Muscle of leg (tissue), 3 donors: ENCODE measurements at regions not wholly inside any gene's neighbourhood (a gene's known extent, or its start where the extent isn't known, plus 50 kb on each side); places are given as distances from the start of the nearest gene placed in this dataset.

ENCODE experiments used
- DNase-seq: peaks from one replicate; pipeline ENCODE4 v3.0.0; 2013
- H3K27ac ChIP-seq: one replicate; pipeline ENCODE4 v1.5.1; 2013; ENCODE audit warnings: mild to moderate bottlenecking, low read length, control low read depth
- H3K27me3 ChIP-seq: one replicate; pipeline ENCODE4 v1.6.1; 2013; ENCODE audit warnings: low read length; ENCODE audit not compliant: control insufficient read depth, insufficient read depth
- H3K36me3 ChIP-seq: one replicate; pipeline ENCODE4 v1.6.1; 2013; ENCODE audit warnings: low read length; ENCODE audit not compliant: control insufficient read depth, insufficient read depth
- H3K4me1 ChIP-seq: one replicate; pipeline ENCODE4 v1.6.1; 2013; ENCODE audit warnings: low read length; ENCODE audit not compliant: control insufficient read depth, insufficient read depth
- H3K4me3 ChIP-seq: one replicate; pipeline ENCODE4 v1.5.1; 2013; ENCODE audit warnings: low read length, control low read depth
- H3K9me3 ChIP-seq: replicated peaks from 2 replicates; pipeline ENCODE4 v1.6.1; 2013; ENCODE audit warnings: low read depth, low read length; ENCODE audit not compliant: control insufficient read depth
- WGBS: methylation state at CpG from one replicate; pipeline ENCODE4 v1.1.5; 2013; ENCODE audit warnings: missing lambda C conversion rate; ENCODE audit not compliant: insufficient coverage; 5-methylcytosine and 5-hydroxymethylcytosine counted together

DNA sequence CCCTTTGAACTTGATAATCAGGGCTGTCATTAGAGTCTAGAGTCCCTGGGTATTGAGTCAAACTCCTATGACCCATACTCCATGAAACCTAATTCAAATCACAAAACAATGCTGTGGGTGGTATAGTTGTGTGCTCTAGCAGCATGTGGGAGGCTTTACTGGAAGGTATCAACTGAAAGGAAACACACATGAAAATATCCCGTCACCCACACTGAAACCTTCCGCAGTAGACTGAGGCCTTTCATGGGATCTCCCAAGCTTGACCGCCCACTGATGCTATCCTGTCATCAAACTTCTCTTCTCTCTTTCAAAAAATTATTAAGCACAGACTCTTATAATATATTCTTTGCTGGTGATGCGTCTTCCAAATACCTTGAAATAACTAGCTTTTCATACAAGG, 569.1 kb upstream of the MEF2C start:
- no peak overlapping the region for H3K4me3 ChIP-seq
- WGBS: 100% methylated on average over 2 of the region's 4 CpGs

DNA sequence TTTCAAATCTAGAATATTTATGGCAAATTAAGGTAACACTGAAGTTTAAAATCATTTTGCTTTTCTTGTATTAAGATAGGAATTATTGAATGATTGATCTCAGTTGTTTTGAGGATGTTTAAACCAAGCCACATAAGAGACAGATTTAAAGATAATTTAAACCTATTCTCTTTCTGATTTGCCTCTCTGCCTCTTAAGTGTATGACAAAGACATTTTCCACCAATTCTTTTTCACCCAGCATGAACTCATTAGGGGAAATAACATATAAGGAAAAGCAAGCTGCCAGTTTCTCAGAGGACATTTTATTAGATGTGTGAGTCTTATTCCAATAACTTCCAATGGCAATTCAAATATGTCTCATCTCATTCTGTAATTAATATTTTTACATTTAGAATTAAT, 568.3 kb upstream of the MEF2C start:
- H3K27ac ChIP-seq: no peak overlapping the region
- H3K4me1 ChIP-seq: no peaks in the 10 kb centered on the region
- H3K4me3 ChIP-seq: no peak overlapping the region
- H3K9me3 ChIP-seq: no peaks in the 10 kb centered on the region
- H3K27me3 ChIP-seq: no peaks in the 10 kb centered on the region
- DNase-seq: no peak
- no peaks in the 10 kb centered on the region for H3K36me3 ChIP-seq

More for the DNA sequence above, 569.1 kb upstream of the MEF2C start:
- peaks cover under 1% of the 10 kb centered on the region for H3K4me1 ChIP-seq
- H3K27ac ChIP-seq: no peak overlapping the region
- H3K9me3 ChIP-seq: no peaks in the 10 kb centered on the region
- no peaks in the 10 kb centered on the region for H3K36me3 ChIP-seq
- no peaks in the 10 kb centered on the region for H3K27me3 ChIP-seq
- DNase-seq: no peak

- Histone ChIP-seq H3K27me3 (no peaks in the 10 kb centered on the region), H3K9me3 (no peaks in the 10 kb centered on the region), H3K4me1 (no peaks in the 10 kb centered on the region), H3K27ac (no peak overlapping the region), H3K4me3 (no peak overlapping the region), H3K36me3 (no peaks in the 10 kb centered on the region)
- no peak for DNase-seq
- WGBS: no CpG with 5 or more reads among the region's 1 CpG
Observed at GRCh38 chr5:89450149-89450538, 567.2 kb upstream of the MEF2C start.

DNA sequence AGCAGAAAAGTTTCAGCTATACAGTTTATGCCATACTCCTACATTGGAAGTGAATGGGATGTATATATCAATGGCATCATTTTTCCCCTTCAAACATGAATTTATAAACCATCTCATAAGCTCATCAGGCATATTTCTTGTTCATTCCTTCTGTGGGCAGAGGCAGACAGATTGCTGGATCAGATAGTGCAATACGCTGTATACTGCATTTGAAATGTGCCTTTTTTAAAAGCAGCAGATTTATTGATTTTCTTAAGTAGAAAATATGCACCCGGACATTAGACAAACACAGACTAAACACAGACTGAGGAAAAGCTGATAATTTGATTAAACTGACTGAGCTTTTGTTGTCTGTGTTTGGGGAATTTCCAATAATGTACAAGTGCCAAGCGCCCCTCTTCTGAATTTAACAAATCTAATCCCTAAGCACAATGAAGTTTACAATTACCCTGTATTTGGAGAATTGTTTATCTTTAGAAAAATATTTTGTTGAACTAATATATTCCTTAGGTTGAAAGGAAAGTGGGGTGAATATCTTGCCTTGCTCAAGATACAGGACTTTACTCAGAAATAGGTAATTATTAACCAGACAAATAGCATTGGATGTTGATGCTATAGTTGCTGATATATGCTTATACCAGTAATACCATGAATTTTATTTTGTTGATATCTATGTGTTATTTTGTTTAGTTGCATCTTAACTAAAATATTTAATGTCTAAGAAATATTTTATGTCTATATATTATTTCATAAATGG, 566.6 kb upstream of the MEF2C start:
- no peaks in the 10 kb centered on the region for H3K27me3 ChIP-seq
- no peak overlapping the region for H3K27ac ChIP-seq
- no CpG with 5 or more reads among the region's 3 CpGs for WGBS
- H3K36me3 ChIP-seq: no peaks in the 10 kb centered on the region
- no peaks in the 10 kb centered on the region for H3K4me1 ChIP-seq
- H3K4me3 ChIP-seq: no peak overlapping the region
- no peaks in the 10 kb centered on the region for H3K9me3 ChIP-seq
- no peak for DNase-seq

DNA sequence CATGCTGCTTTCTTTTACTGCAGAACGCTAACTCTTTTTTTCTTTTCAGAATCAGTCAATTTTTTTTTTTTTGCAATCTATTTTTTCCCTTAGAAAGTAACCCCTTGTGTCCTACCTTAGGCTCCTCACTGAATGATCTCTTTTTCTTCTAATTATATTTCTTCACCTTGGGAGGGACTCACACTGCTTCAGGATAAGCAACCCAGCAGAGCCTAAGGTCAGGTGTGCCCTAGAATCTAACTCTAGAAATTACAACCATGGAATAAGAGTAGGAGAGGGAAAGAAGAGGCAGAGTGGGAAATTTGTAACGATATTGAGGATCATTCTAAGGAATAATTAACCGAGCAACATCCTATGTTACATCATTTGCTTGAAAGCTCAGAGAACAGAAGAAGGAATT, 564.0 kb upstream of the MEF2C start:
- H3K4me1 ChIP-seq: no peaks in the 10 kb centered on the region
- no peak overlapping the region for H3K4me3 ChIP-seq
- no peak overlapping the region for H3K27ac ChIP-seq
- DNase-seq: no peak
- 63% methylated on average over 1 of the region's 3 CpGs for WGBS
- no peaks in the 10 kb centered on the region for H3K9me3 ChIP-seq
- H3K36me3 ChIP-seq: no peaks in the 10 kb centered on the region
- H3K27me3 ChIP-seq: no peaks in the 10 kb centered on the region

- no peaks in the 10 kb centered on the region for H3K27me3 ChIP-seq
Observed at GRCh38 chr5:89445106-89445745, 562.2 kb upstream of the MEF2C start.

DNA sequence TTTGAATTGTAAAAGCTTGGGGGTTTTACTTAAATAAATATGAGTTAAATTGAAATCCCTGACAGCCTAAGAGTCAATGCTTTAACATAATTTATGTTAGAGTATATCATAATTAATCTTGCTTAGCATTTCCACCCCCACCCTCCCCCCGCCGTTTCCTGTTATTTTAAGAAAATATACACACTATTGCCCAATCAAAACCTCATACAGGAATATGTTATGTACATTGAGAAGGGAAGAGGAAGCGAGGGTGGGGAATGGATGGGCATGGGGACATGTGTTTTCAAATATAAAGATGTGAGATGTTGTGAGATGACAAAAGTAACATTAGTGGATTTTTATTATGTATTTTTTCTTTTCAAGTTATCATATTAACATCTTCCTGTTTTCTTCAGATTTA, 561.1 kb upstream of the MEF2C start:
- DNase-seq: no peak
- no peaks in the 10 kb centered on the region for H3K27me3 ChIP-seq
- WGBS: no CpG with 5 or more reads among the region's 3 CpGs

More at GRCh38 chr5:89445106-89445745, 562.2 kb upstream of the MEF2C start:
- no peak overlapping the region for H3K4me3 ChIP-seq
- no CpG with 5 or more reads among the region's 5 CpGs for WGBS
- no peaks in the 10 kb centered on the region for H3K4me1 ChIP-seq
- H3K27ac ChIP-seq: no peak overlapping the region
- no peaks in the 10 kb centered on the region for H3K9me3 ChIP-seq
- H3K36me3 ChIP-seq: no peaks in the 10 kb centered on the region
- DNase-seq: no peak

GRCh38 chr5:89443508-89443907, 560.5 kb upstream of the MEF2C start:
- no peaks in the 10 kb centered on the region for H3K9me3 ChIP-seq
- 33% methylated on average over 1 of the region's 1 CpG for WGBS
- no peak overlapping the region for H3K4me3 ChIP-seq
- H3K27ac ChIP-seq: no peak overlapping the region
- no peaks in the 10 kb centered on the region for H3K4me1 ChIP-seq
- H3K27me3 ChIP-seq: no peaks in the 10 kb centered on the region
- no peaks in the 10 kb centered on the region for H3K36me3 ChIP-seq
- DNase-seq: no peak

More for the DNA sequence above, 561.1 kb upstream of the MEF2C start:
- Histone ChIP-seq H3K4me1 (no peaks in the 10 kb centered on the region), H3K27ac (no peak overlapping the region), H3K36me3 (no peaks in the 10 kb centered on the region), H3K4me3 (no peak overlapping the region), H3K9me3 (no peaks in the 10 kb centered on the region)

DNA sequence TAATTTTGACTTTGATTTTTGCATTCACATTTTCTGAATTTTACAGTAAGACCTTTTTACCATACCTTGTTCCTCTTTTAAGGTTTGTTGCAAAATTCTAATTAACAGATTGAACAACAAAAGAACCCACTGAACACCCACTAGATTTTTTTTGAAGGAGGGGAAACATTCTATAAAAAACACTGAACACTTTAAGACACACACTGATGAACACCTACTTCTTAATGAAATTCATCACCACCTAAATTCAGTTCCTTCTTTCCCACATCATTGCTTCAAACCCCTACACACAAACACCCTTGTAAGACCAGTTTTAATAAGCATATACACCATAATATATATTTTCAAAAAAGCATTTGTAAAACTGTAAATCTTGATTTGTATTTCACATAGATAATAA, 559.0 kb upstream of the MEF2C start:
- DNase-seq: no peak
- Histone ChIP-seq H3K27ac (no peak overlapping the region), H3K27me3 (no peaks in the 10 kb centered on the region), H3K9me3 (no peaks in the 10 kb centered on the region), H3K4me1 (no peaks in the 10 kb centered on the region), H3K4me3 (no peak overlapping the region), H3K36me3 (no peaks in the 10 kb centered on the region)

DNA sequence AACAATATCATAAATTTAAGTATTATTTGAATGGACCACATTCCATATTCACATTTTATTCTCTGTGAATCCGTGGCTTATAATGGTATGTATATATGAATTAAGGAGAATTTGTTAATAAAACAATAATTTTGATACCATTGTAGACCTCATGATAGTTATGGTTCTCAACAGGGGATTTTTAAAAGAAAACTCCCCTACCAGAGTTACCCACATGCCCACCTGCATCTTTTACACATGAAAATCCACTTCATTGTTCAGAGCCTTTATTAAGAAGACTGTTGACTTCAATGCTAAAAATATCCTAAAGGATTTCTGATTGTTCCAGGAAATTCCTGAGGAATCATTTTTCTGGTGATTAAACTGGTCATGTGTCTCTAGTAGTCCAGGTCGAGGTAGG, 557.7 kb upstream of the MEF2C start:
- no peak overlapping the region for H3K27ac ChIP-seq
- H3K4me1 ChIP-seq: no peaks in the 10 kb centered on the region
- no peaks in the 10 kb centered on the region for H3K36me3 ChIP-seq
- no peak overlapping the region for H3K4me3 ChIP-seq
- no peaks in the 10 kb centered on the region for H3K9me3 ChIP-seq
- no CpG with 5 or more reads among the region's 2 CpGs for WGBS
- DNase-seq: no peak
- no peaks in the 10 kb centered on the region for H3K27me3 ChIP-seq
